SK-N-SH treated with all-trans-retinoic acid at 6 μM for 48 hours (cell line): ENCODE measurements at regions not wholly inside any gene's neighbourhood (a gene's known extent, or its start where the extent isn't known, plus 50 kb on each side); places are given as distances from the start of the nearest gene placed in this dataset.

ENCODE experiments used
- ATAC-seq: fragments of 200-7000 bp; cut with Tn5 transposase; 3 replicates; pipeline ENCODE4 v1.9.1; 2020; ENCODE audit warnings: mild to moderate bottlenecking, moderate library complexity
- ARNTL ChIP-seq: fragments of 450-650 bp; formaldehyde crosslinking; IDR thresholded peaks from 2 replicates; pipeline ENCODE4 v1.5.0; 2020; ENCODE audit warnings: low read depth, mild to moderate bottlenecking, moderate library complexity, borderline replicate concordance
- GLIS3 ChIP-seq: fragments of 250-450 bp; sonication (Bioruptor Pico); IDR thresholded peaks from 2 replicates; pipeline ENCODE4 v1.5.0; 2020; ENCODE audit warnings: mild to moderate bottlenecking, moderate library complexity
- ISL1 ChIP-seq: fragments of 250-450 bp; sonication (Bioruptor Pico); IDR thresholded peaks from 2 replicates; pipeline ENCODE4 v2.1.2; 2022; ENCODE audit warnings: mild to moderate bottlenecking, moderate library complexity
- OSR1 ChIP-seq: fragments of 250-450 bp; sonication (Bioruptor Pico); IDR thresholded peaks from 2 replicates; pipeline ENCODE4 v1.8.0; 2022; ENCODE audit warnings: moderate library complexity, mild to moderate bottlenecking, inconsistent platforms
- PPARA ChIP-seq: fragments of 250-450 bp; sonication (Bioruptor Pico); IDR thresholded peaks from 2 replicates; pipeline ENCODE4 v1.5.0; 2020; ENCODE audit warnings: mild to moderate bottlenecking, borderline replicate concordance
- RARB ChIP-seq: fragments of 250-450 bp; sonication (Bioruptor Pico); IDR thresholded peaks from 2 replicates; pipeline ENCODE4 v1.8.0; 2021; ENCODE audit warnings: mild to moderate bottlenecking, moderate library complexity
- TCF4 ChIP-seq: fragments of 250-450 bp; sonication (Bioruptor Pico); IDR thresholded peaks from 2 replicates; pipeline ENCODE4 v1.8.0; 2021; ENCODE audit warnings: mild to moderate bottlenecking, moderate library complexity, borderline replicate concordance
- TOX ChIP-seq: fragments of 250-450 bp; sonication (Bioruptor Pico); IDR thresholded peaks from 2 replicates; pipeline ENCODE4 v1.8.0; 2021; ENCODE audit warnings: mild to moderate bottlenecking, moderate library complexity, borderline replicate concordance
- ZC3H10 ChIP-seq: fragments of 250-450 bp; sonication (Bioruptor Pico); IDR thresholded peaks from 2 replicates; pipeline ENCODE4 v1.5.1; 2021; ENCODE audit warnings: mild to moderate bottlenecking, moderate library complexity
- ZNF565 ChIP-seq: fragments of 450-650 bp; formaldehyde crosslinking; conservative IDR thresholded peaks from 2 replicates; pipeline ENCODE4 v1.5.0; 2020; ENCODE audit warnings: low read depth, mild to moderate bottlenecking, moderate library complexity
- TF ChIP-seq, protein P1 (sequence below): fragments of 250-450 bp; sonication (Bioruptor Pico); IDR thresholded peaks from 2 replicates; pipeline ENCODE4 v1.5.1; 2020; ENCODE audit warnings: low read depth, mild to moderate bottlenecking, moderate library complexity
- TF ChIP-seq, protein P2 (sequence below): fragments of 250-450 bp; sonication (Bioruptor Pico); IDR thresholded peaks from 2 replicates; pipeline ENCODE4 v1.5.1; 2021; ENCODE audit warnings: mild to moderate bottlenecking, moderate library complexity

GRCh38 chr4:54172156-54172555 lies 56.9 kb upstream of the PDGFRA start (continued):
- TF ChIP-seq, protein P1, sequence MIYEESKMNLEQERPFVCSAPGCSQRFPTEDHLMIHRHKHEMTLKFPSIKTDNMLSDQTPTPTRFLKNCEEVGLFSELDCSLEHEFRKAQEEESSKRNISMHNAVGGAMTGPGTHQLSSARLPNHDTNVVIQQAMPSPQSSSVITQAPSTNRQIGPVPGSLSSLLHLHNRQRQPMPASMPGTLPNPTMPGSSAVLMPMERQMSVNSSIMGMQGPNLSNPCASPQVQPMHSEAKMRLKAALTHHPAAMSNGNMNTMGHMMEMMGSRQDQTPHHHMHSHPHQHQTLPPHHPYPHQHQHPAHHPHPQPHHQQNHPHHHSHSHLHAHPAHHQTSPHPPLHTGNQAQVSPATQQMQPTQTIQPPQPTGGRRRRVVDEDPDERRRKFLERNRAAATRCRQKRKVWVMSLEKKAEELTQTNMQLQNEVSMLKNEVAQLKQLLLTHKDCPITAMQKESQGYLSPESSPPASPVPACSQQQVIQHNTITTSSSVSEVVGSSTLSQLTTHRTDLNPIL (CRISPR knock-in tag), result no peak
- TF ChIP-seq PPARA (CRISPR knock-in tag) (no peak), ISL1 (CRISPR knock-in tag) (no peak), TOX (CRISPR knock-in tag) (no peak), ARNTL (no peak), GLIS3 (CRISPR knock-in tag) (no peak), TCF4 (CRISPR knock-in tag) (no peak), RARB (CRISPR knock-in tag) (no peak)

DNA sequence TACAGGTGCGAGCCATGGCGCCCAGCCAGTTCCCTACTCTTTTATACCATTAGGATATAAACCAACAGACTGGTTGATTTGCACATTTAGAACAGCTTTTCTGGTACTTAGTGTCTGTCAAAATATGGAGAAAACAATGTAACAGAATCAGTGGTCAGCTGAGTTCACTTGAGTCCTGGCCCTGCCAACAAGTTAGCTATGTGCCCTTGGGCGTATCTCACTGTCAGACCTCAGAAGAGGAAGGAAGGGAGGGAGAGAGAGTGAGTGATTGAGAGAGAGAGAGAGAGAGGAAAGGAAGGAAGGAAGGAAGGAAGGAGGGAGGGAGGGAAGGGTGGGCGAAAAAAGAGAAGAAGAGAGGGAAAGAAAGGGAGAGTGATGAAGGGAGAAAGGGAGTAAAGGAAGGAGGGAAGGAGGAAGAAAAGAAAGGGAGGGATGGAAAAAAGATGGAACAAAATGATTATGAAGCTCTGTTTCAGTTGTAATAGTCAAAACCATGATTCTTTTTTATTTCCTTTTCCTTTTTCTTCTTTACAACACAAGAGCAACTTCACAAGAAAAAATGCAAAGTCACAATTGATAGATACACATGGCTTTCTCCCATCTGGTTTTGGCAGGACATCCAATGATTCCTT lies 55.7 kb upstream of the PDGFRA start:
- TF ChIP-seq ZNF565 (no peak), ARNTL (no peak), TCF4 (CRISPR knock-in tag) (no peak)
- TF ChIP-seq, all 23 proteins: peak for 0

GRCh38 chr4:54176202-54176601 lies 52.9 kb upstream of the PDGFRA start:
- ATAC-seq, result no peak
- TF ChIP-seq, protein P1 (CRISPR knock-in tag), result no peak
- TF ChIP-seq OSR1 (CRISPR knock-in tag) (no peak), ZC3H10 (CRISPR knock-in tag) (no peak)
- TF ChIP-seq, protein P2, sequence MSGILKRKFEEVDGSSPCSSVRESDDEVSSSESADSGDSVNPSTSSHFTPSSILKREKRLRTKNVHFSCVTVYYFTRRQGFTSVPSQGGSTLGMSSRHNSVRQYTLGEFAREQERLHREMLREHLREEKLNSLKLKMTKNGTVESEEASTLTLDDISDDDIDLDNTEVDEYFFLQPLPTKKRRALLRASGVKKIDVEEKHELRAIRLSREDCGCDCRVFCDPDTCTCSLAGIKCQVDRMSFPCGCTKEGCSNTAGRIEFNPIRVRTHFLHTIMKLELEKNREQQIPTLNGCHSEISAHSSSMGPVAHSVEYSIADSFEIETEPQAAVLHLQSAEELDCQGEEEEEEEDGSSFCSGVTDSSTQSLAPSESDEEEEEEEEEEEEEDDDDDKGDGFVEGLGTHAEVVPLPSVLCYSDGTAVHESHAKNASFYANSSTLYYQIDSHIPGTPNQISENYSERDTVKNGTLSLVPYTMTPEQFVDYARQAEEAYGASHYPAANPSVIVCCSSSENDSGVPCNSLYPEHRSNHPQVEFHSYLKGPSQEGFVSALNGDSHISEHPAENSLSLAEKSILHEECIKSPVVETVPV (CRISPR knock-in tag), result no peak

More for the DNA sequence above, 55.7 kb upstream of the PDGFRA start:
- no peak for ATAC-seq
